HG03460 (cell line): ENCODE measurements at regions not wholly inside any gene's neighbourhood (a gene's known extent, or its start where the extent isn't known, plus 50 kb on each side); places are given as distances from the start of the nearest gene placed in this dataset.
"Not testable (repeated sequence)": the region's sequence is repeated elsewhere in the genome, so short reads cannot be mapped to it uniquely, and the experiment has no call there.

Experiments
- ATAC-seq: cut with Tn5 transposase; IDR thresholded peaks from one replicate; pipeline ENCODE4 v1.9.1; 2021; ENCODE audit not compliant: unreplicated experiment

DNA sequence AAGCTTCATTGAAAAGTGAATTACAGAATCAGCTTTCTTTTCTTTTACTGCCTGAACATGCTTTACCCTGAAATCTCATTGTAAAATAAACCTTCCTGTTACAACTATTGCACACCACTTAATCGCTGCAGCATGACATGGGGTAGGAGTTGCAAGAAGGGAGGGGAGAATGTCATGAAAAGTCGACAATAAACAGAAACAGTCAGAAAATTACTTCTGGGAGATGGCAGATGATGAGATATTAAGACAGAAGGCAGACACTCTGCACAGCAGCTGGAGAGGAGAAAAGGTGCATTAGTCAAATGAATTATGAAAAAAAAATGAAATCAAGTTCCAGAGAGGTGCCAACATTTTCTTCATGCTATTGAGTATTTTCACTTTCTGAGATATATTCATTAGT, 287.7 kb downstream of the PCDH7 start:
- no peak for ATAC-seq

DNA sequence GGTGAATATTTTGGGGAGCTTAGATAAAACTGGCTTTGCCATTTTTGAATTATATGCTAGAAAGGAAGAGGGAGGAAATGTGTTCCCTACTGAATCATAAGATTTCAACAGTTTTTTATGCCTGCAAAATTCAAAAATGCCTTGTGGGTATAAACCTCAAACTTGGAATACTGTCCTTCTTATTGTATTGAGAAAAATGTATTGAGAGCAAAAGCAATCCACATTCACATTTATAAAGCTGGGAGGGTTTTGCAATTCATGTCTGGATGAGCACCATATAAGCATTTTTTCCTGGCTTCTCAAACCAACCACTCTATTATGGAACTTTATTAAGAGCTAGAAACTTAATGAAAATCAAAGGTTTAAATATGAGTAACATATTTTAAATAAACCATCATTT, 289.8 kb downstream of the PCDH7 start:
- ATAC-seq: no peak

DNA sequence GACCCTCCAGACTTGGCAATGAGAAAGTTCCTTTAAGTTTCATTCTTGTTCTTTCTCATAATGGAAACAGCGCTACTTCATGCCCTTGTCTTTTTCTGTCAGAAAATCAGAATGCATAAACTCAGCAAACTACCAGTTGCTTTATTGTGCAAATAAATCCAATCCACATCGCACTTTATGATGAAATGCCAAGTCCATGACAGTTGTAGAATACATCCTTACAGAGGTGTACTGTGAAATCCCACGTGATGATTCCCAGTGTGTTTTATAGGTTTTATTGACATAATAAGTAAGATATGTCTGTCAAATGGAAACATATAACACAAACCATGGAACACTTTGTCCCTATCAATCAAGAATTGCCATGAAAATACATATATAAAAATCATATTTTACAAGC, 295.0 kb downstream of the PCDH7 start:
- ATAC-seq: no peak

DNA sequence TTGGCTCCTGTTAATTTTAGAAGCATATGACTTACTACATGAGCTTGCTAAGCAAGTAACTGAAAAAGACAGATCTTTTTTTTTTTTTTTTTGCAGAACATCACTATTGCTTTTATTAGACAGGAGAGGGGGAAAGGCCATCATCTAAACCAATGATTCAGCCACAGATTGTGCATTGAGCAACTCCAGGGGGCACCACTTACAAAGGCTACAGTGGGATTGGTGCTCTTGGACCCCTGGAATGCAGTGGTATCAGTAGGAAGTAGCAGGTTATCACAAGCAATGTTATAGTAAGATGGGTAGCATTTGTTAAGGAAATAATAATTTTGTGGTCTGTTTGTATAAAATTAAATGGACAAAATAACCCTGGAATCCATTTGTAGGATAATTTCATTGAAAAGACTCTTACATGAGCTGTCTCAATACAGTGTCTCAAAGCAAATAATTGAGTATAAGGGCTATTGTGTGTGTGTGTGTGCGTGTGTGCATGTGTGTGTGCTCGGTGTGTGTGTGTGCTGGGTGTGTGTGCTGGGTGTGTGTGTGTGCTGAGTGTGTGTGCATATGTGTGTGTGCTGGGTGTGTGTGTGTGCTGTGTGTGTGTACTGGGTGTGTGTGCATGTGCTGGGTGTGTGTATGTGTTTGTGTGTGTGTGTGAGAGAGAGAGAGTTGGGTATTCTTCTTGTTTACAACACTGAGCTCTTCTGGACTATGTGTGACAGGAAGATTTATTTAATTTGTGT, 296.3 kb downstream of the PCDH7 start:
- no peak for ATAC-seq

DNA sequence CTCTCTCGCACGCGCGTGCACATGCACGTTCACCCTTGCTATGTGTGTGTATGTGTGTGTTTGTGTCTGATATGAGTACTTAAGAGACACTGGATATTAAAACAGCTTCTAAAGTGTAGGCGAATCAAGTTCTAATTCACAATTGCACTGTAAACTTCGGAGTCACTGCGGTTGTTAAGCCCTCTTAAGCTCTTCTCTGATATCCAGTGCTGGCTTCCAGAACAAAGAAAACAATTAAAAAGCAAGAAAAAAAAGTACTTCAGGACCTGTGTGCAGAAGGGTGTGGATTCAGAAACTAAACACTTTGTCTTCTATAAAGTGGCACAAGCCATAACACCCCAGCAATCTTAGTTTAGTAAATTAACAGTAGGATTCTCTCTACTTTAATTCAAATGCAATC, 300.2 kb downstream of the PCDH7 start:
- no peak for ATAC-seq

DNA sequence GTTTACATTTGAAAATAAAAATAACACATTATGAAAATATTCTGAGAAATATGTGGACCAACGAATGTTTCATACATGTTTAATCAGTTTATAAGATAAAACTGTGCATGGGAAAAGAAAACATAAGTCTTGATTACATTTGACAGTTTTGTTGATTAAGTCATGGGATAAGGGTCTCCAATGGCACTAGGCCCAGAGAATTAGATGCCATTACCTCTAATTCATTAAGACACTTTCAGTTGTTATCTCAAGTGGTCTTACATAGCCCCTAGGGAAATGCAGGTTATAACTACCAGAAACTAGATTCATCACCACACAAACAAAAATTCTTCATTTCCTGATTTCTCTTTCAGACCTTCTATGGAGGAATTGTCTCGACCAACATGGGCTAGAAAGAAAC, 300.8 kb downstream of the PCDH7 start:
- ATAC-seq: no peak

DNA sequence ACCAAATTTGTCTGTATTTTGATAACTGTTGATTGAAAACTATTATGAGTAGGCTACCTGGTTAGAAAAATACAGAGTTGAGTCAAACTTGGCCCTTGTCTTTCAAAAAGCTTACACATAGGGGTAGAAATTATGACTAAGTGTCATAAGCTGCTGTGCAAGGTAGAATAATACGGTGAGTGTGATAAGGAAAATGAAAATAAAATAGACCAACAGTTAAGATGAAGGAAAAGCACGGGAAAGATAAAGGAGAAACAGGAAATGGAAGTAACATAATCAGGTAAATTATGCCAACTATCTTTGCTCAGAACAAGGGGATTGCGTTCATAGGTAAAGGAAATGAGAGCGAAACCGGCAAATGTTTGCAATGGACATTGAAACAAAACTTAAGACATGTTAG, 302.5 kb downstream of the PCDH7 start:
- ATAC-seq: no peak

DNA sequence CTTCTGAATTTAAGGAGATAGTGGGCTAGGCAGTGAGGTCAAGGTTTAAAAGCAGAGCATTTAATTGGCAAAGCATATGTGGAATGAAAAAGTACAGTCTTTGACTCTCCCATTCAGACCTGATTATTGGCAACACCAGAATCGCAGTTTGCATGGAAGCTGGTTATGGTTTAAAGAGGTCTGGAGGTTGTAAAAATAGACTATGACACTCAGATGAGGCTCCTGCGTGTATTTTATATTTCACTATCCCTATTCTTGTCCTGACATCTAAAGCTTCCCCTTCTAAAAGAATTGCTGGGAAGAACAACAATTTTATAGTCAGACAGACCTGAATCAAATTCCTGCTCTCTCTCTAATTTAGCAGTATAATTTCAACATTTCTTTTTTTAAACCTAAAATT, 302.9 kb downstream of the PCDH7 start:
- no peak for ATAC-seq

DNA sequence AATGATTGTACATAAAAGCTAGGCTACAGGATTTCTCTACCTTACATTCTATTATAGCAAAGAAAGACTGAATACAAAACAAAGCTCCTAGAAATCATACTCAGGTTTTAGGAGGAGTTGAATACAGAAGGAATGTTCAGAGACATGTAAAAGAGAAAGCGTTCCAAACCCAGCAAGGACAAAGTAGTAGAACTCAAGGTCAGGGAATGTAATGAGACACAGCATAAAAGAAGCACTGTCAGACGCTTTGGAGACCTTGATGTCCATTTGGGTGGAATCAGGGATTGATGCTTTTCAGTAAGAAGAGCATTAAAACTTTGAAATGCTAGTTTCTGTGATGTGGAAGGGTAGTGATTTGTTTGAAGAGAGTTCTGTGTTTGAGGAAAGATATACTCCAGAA, 303.6 kb downstream of the PCDH7 start:
- no peak for ATAC-seq

DNA sequence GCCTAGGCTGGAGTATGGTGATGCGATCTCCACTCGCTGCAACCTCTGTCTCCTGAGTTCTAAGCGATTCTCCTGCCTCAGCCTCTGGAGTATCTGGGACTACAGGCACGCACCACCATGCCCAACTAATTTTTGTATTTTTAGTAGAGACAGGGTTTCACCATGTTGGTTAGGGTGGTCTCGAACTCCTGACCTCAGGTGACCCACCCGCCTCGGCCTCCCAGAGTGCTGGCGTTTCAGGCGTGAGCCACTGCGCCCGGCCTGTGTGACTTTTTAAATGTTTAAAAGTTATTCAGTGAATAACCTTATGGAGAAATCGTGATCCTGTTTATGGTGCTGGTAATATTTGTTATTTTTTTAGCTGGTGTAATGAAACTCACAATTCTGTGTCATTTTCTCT, 304.6 kb downstream of the PCDH7 start:
- ATAC-seq: not testable (repeated sequence)

DNA sequence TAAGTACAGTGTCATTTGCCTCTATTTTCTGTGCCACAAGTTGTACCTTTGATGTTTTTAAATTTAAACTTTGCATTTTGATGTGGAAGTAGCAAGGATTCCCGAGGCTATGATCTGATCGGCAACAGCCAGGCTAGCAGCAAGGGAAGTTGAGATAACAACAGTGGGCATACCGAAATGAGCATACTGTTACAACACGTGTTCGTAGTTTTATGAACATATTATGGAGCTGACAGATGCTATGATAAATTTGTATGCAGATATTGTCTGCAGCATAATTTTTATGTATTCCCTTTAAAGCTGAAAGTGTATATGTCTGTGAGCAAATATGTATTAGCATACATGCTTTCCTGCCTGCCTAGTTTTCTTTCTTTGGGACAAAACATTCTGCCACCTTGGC, 306.1 kb downstream of the PCDH7 start:
- ATAC-seq: no peak

DNA sequence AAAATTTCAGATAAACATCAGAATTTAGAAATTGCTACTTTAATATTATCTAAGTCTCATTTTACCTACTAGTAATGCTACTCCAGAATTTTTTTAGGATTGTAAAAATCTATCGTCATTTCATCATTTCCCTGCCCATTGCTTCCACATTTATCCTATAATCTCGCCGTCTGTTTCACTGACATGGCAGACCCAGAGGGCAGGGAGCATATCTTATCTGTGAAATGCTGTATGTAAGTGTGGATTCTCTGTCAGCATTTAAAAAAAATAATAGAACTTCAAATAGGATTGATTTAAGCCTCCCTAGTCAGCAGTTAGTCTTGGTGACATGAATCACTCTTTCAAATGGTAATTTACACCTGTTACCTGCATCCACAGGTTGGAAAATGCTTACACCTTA, 314.4 kb downstream of the PCDH7 start:
- no peak for ATAC-seq

DNA sequence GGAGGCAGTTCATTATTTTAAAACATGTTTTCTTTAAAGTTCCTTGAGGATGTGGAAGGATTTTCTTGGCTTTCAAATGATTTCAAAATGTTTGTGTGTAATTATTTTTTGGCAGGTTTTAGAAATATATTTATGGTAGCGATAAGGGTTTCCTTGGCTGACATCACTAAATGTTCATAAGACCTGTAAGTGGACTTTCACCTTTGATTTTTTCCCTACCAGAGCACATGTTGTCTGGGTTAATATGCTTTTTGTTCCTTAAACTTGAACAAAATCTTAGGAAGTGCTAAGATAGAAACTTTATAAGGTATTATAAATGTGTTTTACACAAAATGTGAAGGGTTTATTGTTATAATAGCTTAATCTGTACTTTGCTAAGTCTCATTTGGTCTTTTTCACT, 315.6 kb downstream of the PCDH7 start:
- no peak for ATAC-seq

DNA sequence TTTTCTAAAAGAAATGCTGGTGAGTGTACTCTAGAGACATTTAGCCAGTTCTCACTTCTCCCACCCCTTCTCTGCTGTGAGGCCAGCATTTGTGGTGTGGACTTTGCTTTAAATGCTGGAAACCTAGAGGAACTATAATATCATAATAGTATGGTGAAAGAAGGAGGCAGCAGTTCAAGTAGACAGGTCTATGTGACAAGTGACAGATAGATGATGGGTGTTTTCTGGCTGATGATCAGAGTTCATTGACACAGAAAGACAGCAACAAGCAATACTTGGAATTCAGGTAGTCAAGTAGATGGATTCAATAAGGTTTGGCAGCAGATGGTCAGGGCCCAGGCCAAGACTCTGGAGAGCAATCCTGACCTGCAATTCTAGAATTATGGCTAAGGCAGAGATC, 317.5 kb downstream of the PCDH7 start:
- ATAC-seq: no peak

DNA sequence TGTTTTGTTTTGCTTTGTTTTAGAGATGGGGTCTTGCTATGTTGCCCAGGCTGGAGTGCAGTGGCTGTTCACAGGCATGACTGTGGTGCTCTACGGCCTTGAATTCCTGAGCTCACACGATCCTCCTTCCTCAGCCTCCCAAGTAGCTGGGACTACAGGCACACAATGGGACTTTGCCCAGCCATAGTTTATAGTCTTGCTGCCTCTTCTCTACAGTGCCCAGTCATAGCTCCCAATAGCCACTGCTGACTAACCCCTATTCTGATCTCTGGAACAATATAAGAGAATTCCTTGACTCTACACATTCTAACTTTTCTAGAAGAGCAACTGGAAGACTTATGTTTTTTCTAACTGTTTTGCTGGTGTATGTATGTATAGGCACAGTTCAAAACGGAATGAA, 319.2 kb downstream of the PCDH7 start:
- ATAC-seq: no peak

DNA sequence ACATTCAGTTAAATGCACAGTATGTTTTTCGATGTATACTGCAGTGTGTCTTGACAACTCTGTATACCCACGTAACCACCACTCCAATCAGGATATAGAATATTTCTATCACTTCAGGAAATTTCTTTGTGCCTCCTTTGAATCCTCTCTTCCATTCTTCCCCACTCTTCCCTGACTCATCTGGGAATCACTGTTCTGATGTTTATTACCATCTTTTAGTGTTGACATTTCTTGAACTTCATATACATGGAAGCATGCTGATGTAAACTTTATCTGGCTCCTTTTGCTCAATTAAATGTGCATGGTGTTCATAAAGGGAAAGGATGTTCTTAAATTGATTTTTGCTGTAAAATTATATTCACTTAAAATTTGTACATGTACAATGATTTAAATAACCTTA, 319.9 kb downstream of the PCDH7 start:
- no peak for ATAC-seq

DNA sequence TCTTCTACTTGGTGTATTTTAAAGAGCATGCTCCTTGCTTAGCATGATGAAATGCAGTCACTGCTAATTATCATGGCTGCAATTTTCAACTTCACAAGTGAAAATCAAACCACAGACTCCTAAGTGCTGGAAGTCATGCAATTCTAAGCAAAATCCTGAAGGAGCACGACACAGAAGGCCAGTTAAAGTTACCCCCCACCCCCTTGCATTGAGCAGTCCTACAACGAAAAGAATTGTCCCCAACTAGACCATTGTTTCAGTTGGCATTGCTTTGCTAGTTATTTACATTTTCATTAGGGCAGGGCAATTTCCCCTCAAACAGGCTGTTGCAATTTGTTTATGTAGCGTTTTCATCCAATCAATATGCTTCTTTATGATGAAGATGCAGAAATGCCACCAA, 321.2 kb downstream of the PCDH7 start:
- no peak for ATAC-seq

DNA sequence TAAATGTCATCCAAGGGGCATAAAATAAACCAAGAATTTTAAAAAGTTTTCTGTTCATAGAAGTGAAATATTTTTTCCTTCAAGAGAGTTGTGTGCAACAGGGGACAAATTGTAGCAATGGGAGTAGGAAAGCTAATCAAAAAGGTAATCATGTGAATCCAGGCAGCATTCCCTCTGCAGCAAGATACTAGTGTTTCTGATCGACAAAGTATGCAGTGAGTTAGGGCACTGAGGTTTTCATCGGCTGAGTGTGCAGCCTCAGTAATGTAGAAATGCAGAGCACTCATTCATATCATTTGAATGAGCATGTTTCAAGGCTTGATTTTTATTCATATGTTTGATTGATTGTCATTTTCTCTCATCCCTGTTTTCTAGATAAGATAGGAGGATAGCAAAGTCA, 321.7 kb downstream of the PCDH7 start:
- ATAC-seq: no peak

DNA sequence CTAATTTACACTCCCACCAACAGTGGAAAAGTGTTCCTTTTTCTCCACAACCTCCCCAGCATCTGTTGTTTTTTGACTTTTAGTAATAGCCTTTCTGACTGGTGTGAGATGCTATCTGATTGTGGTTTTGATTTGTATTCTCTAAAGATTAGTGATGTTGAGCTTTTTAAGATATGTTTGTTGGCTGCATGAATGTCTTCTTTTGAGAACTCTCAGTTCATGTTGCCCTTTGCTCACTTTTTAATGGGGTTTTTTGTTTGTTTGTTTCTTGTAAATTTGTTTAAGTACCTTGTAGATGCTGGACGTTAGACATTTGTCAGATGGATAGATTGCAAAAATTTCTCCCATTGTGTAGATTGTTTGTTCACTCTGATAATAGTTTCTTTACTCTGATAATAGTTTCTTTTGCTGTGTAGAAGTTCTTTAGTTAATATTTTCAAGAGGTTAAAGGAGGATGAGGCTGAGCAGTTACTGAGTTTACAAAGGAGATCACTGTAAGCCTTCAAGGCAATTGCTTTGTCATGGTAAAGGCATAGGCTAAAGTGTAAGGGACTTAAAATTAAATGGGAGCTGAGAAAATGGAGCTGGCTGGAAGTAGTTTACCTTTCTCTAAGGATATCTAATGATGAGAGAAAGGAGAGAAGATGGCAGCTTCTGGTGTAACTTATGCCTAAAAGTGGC, 323.4 kb downstream of the PCDH7 start:
- ATAC-seq: no peak

DNA sequence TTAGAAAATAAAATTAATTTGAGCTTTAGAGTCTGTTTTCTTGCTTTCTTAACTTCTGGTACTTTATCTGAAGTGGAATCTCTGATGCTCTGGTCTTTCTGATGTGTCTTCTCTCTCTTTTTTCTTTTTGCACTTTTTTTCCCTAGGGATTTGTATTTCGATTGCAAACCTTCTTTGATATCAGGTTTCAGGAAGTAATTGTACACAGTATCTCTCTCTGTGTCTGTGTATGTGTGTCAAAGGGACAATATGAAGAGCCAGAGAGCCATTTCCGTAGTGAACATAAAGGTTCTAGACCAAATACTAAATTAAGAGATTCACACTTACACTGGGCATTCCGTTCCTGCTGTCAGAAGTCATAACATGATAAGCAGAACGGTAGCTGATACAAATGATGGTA, 325.0 kb downstream of the PCDH7 start:
- ATAC-seq: no peak

DNA sequence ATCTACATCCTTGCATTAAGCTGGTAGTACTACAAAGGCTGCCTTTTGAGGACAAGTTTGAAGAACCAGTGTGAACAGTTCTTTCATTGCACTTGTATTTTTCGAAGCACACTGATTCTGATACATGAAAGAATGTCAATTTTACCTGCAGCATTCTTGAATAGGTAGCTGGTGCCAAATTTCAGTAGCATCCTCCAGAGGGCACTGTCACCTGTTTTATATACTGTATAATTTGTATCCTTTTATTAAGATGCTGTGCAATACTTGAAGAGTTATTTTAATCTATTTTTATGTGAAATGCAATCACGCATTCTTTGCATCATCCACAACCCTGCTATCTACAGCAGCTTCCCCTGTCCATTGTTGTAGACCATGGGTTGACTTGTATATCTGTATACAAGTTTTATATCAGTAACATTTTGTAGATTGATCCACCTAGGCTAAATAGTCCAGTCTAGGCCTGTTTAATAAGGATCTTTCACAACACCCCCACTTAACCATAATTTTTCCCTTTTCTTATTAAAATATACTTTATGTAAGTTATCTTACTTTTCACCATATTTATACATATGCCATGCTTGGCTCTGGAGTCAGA, 325.7 kb downstream of the PCDH7 start:
- ATAC-seq: no peak

DNA sequence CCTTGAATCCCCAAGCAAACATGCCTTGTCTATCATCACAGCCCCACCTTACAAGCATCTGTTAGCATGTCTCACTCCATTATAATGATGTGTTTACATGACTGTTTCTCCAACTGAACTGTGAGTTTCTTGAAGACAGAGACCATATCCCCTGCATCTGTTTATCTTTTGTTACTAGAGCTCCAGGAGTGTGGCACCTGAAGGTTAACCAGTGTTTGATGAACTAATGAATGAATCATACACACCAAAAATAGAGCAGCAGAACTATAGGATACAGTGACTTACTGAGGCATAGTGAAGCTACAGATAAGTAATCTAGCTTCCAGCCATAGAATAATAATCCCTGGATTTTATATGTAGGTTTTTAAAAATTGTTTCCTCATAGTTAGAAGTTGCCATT, 331.0 kb downstream of the PCDH7 start:
- ATAC-seq: no peak

DNA sequence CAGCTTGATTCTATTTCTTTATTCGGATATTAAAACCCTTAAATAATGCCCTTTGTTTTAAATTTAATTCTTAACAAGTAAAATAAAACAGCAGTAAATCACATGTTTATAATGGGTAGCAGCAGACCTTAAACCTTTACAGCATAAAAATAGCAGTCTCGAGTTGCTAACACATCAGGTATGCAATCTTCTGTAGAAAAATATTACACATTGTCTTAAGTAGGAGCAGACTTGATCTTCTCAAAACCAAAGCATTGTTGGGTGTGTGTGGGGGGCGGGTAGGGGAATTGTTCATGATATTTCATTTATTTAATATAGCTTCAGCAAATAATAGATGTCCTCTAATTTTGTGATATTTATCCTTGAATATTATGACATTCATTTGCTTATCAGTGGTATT, 331.4 kb downstream of the PCDH7 start:
- no peak for ATAC-seq
